ENCODE measurements at regions not wholly inside any gene's neighbourhood (a gene's known extent, or its start where the extent isn't known, plus 50 kb on each side); places are given as distances from the start of the nearest gene placed in this dataset.

GRCh38 chr4:10741961-10742699 is 57.6 kb upstream of the CLNK start:
- WGBS, result 90% methylated on average over 1 of the region's 1 CpG
- no peak overlapping the region for H3K9ac ChIP-seq (ENCODE audit: low read depth, low read length)

GRCh38 chr4:10740891-10741620 is 56.5 kb upstream of the CLNK start:
- H3K4me1 ChIP-seq (ENCODE audit: insufficient read depth, low read length), result peaks cover 13% of the 10 kb centered on the region
- no peak overlapping the region for H3K9ac ChIP-seq (ENCODE audit: low read depth, low read length)
- H3K9me3 ChIP-seq (ENCODE audit: insufficient read depth, low read depth, low read length), result no peaks in the 10 kb centered on the region
- H3K27me3 ChIP-seq (ENCODE audit: insufficient read depth, low read length), result no peaks in the 10 kb centered on the region
- WGBS, result over 99% methylated on average over 4 of the region's 4 CpGs
- H3K4me3 ChIP-seq (ENCODE audit: low read length), result no peak overlapping the region
- no peaks in the 10 kb centered on the region for H3K36me3 ChIP-seq (ENCODE audit: insufficient read depth, low read length)
- H3K27ac ChIP-seq (ENCODE audit: low read depth, low read length), result no peak overlapping the region

More at GRCh38 chr4:10741961-10742699, 57.6 kb upstream of the CLNK start:
- H3K36me3 ChIP-seq (ENCODE audit: insufficient read depth, low read length), result no peaks in the 10 kb centered on the region
- no peaks in the 10 kb centered on the region for H3K27me3 ChIP-seq (ENCODE audit: insufficient read depth, low read length)
- peaks cover 13% of the 10 kb centered on the region for H3K4me1 ChIP-seq (ENCODE audit: insufficient read depth, low read length)
- no peaks in the 10 kb centered on the region for H3K9me3 ChIP-seq (ENCODE audit: insufficient read depth, low read depth, low read length)
- no peak overlapping the region for H3K4me3 ChIP-seq (ENCODE audit: low read length)
- H3K27ac ChIP-seq (ENCODE audit: low read depth, low read length), result no peak overlapping the region

GRCh38 chr4:10740251-10740650 is 55.7 kb upstream of the CLNK start:
- H3K36me3 ChIP-seq (ENCODE audit: insufficient read depth, low read length), result no peaks in the 10 kb centered on the region
- H3K9ac ChIP-seq (ENCODE audit: low read depth, low read length), result no peak overlapping the region
- no peak overlapping the region for H3K4me3 ChIP-seq (ENCODE audit: low read length)
- H3K4me1 ChIP-seq (ENCODE audit: insufficient read depth, low read length), result peaks cover 13% of the 10 kb centered on the region
- no peak overlapping the region for H3K27ac ChIP-seq (ENCODE audit: low read depth, low read length)
- WGBS, result 94% methylated on average over 1 of the region's 1 CpG
- no peaks in the 10 kb centered on the region for H3K9me3 ChIP-seq (ENCODE audit: insufficient read depth, low read depth, low read length)
- H3K27me3 ChIP-seq (ENCODE audit: insufficient read depth, low read length), result no peaks in the 10 kb centered on the region

- H3K9ac ChIP-seq (ENCODE audit: low read depth, low read length), result no peak overlapping the region
- H3K27me3 ChIP-seq (ENCODE audit: insufficient read depth, low read length), result no peaks in the 10 kb centered on the region
- WGBS, result 82% methylated on average over 4 of the region's 5 CpGs
- H3K9me3 ChIP-seq (ENCODE audit: insufficient read depth, low read depth, low read length), result no peaks in the 10 kb centered on the region
- H3K4me3 ChIP-seq (ENCODE audit: low read length), result no peak overlapping the region
- peaks cover 13% of the 10 kb centered on the region for H3K4me1 ChIP-seq (ENCODE audit: insufficient read depth, low read length)
- H3K36me3 ChIP-seq (ENCODE audit: insufficient read depth, low read length), result no peaks in the 10 kb centered on the region
- H3K27ac ChIP-seq (ENCODE audit: low read depth, low read length), result no peak overlapping the region
Observed at GRCh38 chr4:10738826-10739489, 54.4 kb upstream of the CLNK start.

- Histone ChIP-seq H3K9ac (ENCODE audit: low read depth, low read length) (no peak overlapping the region), H3K4me1 (ENCODE audit: insufficient read depth, low read length) (peaks cover 13% of the 10 kb centered on the region), H3K9me3 (ENCODE audit: insufficient read depth, low read depth, low read length) (no peaks in the 10 kb centered on the region), H3K27me3 (ENCODE audit: insufficient read depth, low read length) (no peaks in the 10 kb centered on the region), H3K4me3 (ENCODE audit: low read length) (no peak overlapping the region), H3K36me3 (ENCODE audit: insufficient read depth, low read length) (no peaks in the 10 kb centered on the region), H3K27ac (ENCODE audit: low read depth, low read length) (no peak overlapping the region)
- 92% methylated on average over 6 of the region's 6 CpGs for WGBS
Observed at GRCh38 chr4:10737337-10737736, 52.8 kb upstream of the CLNK start.

GRCh38 chr4:10736895-10737294 is 52.3 kb upstream of the CLNK start:
- Histone ChIP-seq H3K27ac (ENCODE audit: low read depth, low read length) (no peak overlapping the region), H3K4me3 (ENCODE audit: low read length) (no peak overlapping the region), H3K36me3 (ENCODE audit: insufficient read depth, low read length) (no peaks in the 10 kb centered on the region), H3K27me3 (ENCODE audit: insufficient read depth, low read length) (no peaks in the 10 kb centered on the region), H3K9me3 (ENCODE audit: insufficient read depth, low read depth, low read length) (no peaks in the 10 kb centered on the region), H3K9ac (ENCODE audit: low read depth, low read length) (no peak overlapping the region), H3K4me1 (ENCODE audit: insufficient read depth, low read length) (peaks cover 13% of the 10 kb centered on the region)
- WGBS, result 91% methylated on average over 2 of the region's 2 CpGs

GRCh38 chr4:10736266-10736665 is 51.7 kb upstream of the CLNK start:
- WGBS, result 96% methylated on average over 3 of the region's 3 CpGs
- no peak overlapping the region for H3K9ac ChIP-seq (ENCODE audit: low read depth, low read length)
- H3K9me3 ChIP-seq (ENCODE audit: insufficient read depth, low read depth, low read length), result no peaks in the 10 kb centered on the region
- peaks cover 13% of the 10 kb centered on the region for H3K4me1 ChIP-seq (ENCODE audit: insufficient read depth, low read length)
- no peaks in the 10 kb centered on the region for H3K27me3 ChIP-seq (ENCODE audit: insufficient read depth, low read length)
- no peak overlapping the region for H3K27ac ChIP-seq (ENCODE audit: low read depth, low read length)
- no peaks in the 10 kb centered on the region for H3K36me3 ChIP-seq (ENCODE audit: insufficient read depth, low read length)
- H3K4me3 ChIP-seq (ENCODE audit: low read length), result no peak overlapping the region

- WGBS, result 89% methylated on average over 5 of the region's 5 CpGs
- H3K9me3 ChIP-seq (ENCODE audit: insufficient read depth, low read depth, low read length), result no peaks in the 10 kb centered on the region
- no peak overlapping the region for H3K9ac ChIP-seq (ENCODE audit: low read depth, low read length)
- H3K27me3 ChIP-seq (ENCODE audit: insufficient read depth, low read length), result no peaks in the 10 kb centered on the region
- no peak overlapping the region for H3K4me3 ChIP-seq (ENCODE audit: low read length)
- H3K36me3 ChIP-seq (ENCODE audit: insufficient read depth, low read length), result no peaks in the 10 kb centered on the region
- peaks cover 13% of the 10 kb centered on the region for H3K4me1 ChIP-seq (ENCODE audit: insufficient read depth, low read length)
- no peak overlapping the region for H3K27ac ChIP-seq (ENCODE audit: low read depth, low read length)
Observed at GRCh38 chr4:10734697-10735096, 50.1 kb upstream of the CLNK start.
